T-helper 9 cell (primary cell): ENCODE measurements at regions not wholly inside any gene's neighbourhood (a gene's known extent, or its start where the extent isn't known, plus 50 kb on each side); places are given as distances from the start of the nearest gene placed in this dataset.

Experiments used
- DNase-seq: peaks from one replicate; pipeline ENCODE4 v3.0.0-alpha.2; 2020

DNA sequence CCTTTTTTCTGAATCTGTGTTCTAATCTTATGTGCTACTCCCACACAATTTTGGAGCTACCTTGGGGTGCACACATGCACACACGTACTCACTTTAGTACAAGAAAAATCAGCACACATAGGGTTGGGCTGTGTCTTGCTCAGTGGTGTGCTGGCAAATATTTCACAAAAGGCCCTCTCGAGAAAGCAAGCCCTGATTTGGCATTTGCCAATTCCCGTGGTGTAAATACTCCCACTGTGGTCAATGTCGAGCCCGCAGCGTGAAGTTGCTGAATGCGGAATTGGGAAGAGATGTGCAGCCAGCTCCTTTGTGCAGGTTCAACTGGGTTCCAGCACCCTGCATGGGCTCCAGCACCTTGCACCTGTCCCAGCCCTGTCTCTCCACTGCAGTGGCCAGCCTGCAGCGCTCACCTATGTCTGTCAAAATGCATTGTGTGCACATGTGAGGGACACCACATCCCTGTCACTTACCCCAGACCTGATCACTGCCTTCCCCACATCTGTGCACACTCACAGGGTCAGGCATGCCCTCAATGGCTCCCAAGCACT, 78.4 kb upstream of the WNT4 start:
- no peak for DNase-seq

DNA sequence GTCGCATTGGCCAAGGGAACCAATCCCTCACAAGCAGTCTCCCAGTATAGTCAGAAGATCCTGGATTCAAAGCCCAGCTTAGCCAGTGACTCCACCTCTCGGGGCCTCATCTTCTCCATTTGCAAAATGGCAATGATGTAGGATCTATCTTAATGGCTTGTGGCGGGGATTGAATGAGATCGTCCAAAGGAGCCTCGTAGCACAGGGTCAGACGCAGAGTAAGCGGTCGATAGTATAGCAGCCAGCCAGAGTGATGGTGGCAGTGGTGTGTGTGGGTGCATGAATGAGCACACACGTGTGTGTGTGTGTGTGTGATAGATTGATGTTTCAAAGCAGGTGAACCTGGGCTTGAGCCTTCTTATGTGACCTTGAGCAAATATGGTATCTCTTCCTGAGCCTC, 79.8 kb upstream of the WNT4 start:
- DNase-seq = no peak

DNA sequence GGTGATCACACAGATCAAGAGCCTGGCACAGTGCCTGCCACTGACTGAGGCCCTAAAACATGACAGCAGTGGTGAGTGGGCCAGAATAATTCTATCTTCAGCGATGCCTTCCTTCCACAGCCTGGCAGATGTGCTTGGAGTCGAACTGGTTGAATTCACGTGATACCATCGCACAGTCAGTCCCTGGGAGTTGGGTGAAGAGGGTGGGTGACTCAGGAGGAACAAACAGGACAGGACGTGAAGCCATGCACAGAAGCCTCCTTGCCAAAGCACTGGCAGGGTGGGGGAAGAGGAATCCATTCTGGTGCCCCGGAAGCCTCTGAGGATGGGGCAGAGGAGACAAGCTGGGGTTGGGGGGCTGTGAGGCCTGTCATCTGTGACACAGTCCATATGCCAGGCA, 80.3 kb upstream of the WNT4 start:
- no peak for DNase-seq

DNA sequence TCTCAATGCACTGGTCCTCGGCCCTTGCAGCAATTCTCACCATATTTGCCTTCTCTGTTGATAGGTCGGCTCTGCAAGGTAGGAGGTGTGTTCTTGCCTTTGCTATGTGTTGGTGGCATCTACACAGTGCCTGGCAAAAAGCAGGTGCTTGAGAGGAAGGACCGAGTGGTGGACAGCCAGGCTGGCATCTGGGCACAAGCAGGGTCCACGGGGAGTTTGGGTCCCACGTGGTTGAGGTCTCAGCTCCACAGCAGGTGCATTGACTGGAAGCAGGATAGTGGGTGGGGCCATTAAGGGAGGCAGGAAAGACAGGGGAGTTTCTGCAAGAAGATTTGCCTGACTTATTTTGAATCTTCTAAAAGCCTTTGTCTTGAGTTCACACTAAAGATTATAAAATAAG, 81.2 kb upstream of the WNT4 start:
- DNase-seq = no peak

GRCh38 chr1:22224631-22225030, 81.7 kb upstream of the WNT4 start:
- no peak for DNase-seq

DNA sequence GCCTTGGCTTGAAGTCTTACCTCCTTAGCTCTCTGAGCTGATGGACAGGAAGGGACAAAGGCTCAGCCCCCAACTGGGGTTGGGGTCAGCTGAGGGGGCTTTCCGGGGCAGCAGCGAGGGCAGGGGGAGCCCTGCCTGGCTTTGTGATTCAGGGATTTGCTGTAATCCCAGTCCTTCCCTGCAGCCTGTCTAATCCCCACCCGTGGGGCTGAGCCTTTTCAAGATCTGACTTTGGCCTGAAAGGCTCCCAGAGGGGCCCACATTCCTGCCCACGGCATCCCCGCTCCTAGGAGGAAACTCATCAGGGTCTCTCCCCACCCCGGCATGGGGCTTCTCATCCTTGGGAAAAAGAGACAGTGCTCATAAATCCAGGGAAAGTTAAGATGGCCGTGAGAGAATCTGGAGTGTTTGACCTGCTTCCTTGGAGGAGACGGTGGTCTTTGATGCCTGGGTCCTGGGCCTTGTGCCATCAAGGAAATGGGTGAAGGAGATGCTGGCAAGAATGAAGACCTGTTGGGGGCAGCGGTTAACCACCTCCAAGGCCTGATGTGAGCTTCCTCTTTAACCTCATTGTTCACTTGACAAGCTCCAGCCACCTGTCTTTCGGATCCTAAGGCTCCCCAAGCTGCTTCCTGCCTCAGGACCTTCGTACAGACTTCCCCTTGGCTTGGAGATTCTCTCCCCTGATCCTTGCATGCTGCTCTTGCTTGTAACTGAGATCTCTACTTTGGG, 83.1 kb upstream of the WNT4 start:
- no peak for DNase-seq

- DNase-seq = no peak
Measured at GRCh38 chr1:22228074-22228473, 85.2 kb upstream of the WNT4 start.

DNA sequence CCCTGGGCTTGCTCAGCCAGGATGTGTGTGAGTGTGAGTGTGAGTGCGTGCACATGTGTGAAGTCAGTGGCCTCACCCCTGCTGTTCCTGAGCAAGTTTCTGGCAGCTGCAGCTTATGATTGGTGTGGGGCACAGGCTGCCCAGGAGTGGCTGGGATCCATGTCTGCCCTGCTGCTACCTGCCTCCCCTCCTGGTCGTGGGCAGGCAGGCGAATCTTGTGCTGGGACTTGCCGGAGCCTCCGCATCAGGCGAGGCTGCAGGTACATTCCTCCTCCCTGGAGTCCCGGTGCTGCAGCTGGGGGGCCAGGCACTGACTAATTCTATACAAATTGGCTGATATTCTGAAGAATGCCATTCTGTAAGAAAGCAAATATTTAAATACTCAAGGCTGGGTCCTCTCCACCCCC, 85.6 kb upstream of the WNT4 start:
- DNase-seq = no peak

GRCh38 chr1:22229379-22229778, 86.5 kb upstream of the WNT4 start:
- DNase-seq = no peak

DNA sequence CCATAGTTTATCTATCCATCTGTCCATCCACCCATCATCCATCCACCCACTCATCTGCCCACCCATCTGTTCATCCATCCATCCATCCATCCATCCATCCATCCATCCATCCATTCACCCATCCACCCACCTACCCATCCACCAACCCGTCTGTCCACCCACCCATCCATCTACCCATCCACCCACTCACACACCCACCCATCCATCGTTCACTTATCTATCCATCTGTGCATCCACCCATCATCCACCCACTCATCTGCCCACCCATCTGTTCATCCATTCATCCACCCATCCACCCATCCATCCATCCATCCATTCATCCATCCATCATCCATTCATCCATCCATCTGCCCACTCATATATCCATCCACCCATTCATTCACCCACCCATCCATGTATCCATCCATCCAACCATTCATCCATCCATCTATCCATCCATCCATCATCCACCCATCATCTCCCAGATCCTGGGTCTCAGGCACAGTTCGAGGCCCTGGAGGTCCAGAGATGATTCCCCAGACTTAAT, 88.2 kb upstream of the WNT4 start:
- no peak for DNase-seq

DNA sequence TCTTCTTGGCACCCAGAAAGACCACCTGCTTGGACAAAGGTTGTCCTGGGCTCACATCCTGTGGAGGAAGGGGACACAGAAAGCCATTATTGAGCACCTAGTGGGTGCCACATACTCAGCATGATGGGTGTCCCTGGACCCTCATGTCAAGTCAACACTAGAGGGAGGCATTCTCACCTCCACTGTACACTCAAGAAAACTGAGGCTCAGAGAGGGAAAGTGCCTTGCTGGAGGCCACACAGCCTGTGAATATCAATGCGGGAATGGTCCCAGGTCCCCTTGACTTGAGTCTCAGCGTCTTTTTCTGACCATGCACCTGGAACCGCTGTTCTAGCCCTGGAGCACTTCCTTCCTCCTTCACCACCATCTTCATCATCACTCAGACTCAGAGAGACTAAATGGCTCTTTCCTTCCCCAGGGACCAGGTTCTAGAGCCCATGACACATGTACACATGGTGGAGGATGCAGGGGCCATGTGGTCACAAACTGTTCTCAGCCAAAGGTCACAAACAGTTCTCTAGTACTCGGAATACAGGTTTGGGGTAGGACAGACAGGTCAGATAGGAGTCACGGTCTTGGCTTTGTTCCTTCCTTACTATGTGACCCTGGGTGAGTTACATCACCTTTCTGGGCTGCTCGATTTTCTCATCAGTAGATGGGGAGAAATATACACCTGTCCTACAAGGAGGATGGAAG, 89.2 kb upstream of the WNT4 start:
- DNase-seq = no peak

DNA sequence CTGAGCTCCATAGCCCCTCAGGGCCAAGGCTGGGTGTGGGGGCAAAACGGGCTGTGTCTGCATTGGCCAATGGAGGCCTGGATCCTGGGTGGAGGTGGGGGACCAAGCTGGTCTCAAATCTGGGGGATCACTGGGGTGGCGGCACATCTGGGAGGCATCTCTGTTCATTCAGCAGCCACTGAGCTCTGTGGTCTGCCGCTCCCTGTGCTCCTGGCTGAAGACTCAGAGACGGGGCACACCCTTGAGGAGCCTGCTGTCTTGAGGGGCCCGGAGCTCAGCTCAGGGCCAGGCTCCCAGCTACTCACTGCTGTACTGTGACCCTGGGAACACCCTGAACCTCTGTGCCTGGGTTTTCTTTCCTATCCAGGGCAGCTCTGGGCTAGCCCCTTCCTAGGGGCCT, 90.3 kb upstream of the WNT4 start:
- DNase-seq = no peak

DNA sequence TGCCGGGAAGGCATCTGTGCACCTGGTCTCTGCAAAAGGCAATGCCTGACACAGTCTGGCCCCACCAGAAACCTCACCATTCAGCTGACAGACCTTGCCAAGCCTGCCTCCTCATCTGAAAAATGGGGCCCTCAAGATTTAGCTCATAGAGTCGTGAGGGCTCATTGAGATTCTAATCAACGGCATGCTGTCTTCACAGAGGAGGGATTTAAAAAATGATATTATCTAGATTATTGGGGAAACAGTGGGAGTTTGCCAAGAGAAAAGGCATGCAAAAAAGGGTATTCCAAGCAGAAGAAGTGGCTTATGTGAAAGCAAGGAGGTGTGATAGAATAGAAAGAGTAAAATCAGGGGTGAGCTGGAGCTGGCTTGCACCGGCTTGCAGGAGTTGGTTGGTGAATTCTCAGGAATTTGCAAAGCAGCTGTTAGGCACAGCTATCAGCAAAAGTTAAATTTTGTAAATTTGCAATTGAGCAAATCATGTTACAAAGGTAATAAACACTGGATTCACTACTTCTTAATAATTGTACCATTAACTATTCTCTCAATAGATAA, 91.7 kb upstream of the WNT4 start:
- no peak for DNase-seq

DNA sequence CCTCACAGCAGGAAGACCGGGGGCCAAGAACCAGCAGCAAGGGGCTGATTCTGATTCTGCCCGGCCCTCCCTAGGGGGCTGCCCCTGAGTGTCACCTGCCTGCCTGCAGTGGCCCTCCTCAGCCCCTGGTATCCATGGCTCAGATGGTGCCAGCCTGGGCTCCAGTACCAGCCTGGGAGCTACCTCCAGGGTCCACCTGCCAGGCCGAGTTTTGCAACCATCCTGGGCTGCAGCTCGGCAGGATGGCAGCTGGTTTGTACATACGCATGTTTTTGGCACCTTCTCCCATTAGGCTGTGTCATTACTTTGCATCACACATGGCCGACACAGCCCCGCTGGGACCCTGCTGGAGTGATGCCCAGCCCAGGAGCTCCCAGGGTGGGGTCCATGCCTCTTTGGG, 93.3 kb upstream of the WNT4 start:
- DNase-seq = no peak

DNA sequence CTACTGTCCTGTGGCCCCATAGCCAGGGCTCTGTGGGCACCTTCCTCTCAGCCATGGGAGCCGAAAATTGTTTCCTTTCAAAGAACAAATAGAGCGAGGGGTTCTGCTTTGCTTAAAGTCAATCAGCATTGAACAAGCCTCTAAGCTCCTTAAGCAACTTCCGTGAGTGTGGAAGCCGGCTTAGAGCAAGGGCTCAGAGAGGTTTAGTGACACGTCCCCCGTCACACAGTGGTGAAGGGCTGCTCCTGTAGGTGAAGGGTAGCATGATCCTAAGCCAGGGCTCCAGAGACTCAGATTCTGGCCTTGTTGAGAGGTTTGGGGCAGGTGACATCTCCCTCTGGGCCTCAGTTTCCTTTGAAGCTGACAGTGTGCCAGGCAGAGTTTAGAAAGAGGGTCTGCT, 94.0 kb upstream of the WNT4 start:
- DNase-seq = no peak

DNA sequence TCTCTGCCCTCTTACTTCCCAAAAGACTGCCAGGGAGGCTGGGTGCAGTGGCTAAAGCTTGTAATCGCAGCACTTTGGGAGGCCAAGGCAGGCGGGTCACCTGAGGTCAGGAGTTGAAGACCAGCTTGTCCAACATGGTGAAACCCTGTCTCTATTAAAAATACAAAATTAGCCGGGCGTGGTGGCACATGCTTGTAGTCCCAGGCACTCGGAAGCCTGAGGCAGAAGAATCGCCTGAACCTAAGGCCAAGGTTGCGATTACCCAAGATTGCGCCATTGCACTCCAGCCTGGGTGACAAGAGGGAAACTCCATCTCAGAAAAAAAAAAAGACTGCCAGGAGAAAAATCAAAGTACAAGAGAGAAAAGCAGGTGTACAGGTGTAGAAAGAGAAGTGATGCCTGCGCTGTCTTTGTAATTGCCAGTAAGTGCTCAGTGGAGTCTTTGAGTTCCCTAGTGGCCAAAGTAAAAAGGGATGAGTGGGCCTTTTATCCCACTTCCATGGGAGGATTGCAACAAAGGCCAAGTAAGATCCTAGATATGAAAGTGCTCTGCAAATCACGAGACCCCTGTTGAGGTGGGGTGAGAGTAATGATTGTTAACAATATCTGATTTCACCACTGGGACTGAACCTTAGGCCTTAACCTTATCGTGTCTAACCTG, 94.7 kb upstream of the WNT4 start:
- no peak for DNase-seq

GRCh38 chr1:22238356-22239224, 95.7 kb upstream of the WNT4 start:
- DNase-seq = no peak

- DNase-seq = no peak
Measured at GRCh38 chr1:22239378-22239777, 96.5 kb upstream of the WNT4 start.

DNA sequence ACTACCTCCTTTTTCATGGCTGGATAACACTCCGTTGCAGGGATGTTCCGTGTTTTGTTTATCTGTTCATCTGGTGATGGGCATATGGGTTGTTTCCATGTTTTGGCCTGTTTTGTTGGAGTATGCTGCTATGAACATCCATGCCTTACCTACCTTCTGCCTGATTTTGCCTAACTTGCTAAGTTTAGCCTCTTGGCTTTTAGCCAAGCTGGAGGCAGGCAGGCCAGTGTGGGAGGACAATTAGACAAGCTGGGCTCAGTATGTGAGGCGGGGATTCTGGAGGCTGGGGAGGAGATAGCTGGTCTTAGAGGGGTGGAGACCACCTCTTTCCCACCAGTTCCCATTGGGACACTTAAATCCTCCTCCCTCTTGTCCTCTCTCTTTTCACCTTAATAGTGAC, 98.4 kb upstream of the WNT4 start:
- no peak for DNase-seq

DNA sequence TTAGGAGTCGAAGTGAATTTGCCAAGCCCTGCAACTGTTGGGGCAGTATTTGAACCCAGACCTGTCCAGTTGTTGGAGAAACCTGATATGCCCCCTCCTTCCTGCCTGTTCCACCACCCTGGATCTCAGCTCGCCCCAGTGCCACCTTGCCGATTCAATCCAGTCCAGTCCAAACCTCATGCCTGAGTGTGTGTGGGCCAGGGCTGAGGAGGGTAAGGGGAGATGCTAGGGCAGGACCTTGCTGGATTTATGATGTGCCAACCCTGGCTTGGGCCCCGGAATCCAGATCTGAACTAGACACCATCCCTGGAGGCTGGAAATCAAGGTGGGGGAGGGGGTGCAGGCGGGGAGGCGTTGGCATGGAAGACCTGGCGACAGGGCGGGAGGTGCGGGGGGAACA, 98.9 kb upstream of the WNT4 start:
- no peak for DNase-seq

- DNase-seq = no peak
Measured at GRCh38 chr1:22245100-22245650, 102.3 kb upstream of the WNT4 start.

DNA sequence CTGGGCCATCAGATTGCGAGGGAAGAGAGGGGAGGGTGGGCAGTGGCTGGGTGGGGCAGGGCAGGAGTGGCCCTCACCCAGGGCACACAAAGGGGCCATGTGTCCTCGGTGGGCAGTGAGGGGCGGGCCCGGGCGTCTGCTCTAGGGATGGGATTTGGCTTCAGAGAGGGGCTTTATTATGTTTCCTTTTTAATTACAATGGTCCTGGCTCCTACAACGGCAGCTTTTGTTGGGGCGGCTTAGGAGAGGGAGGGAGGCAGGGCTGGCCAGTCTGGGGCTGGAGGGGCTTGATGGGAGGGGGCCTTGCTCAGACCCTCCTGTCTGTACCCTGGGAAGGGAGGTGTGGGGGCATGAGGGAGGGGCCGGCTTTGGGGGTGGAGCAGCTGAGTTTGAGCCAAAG, 102.8 kb upstream of the WNT4 start:
- DNase-seq = no peak
